Ectodermal cell (in vitro differentiated cells): ENCODE measurements at regions not wholly inside any gene's neighbourhood (a gene's known extent, or its start where the extent isn't known, plus 50 kb on each side); places are given as distances from the start of the nearest gene placed in this dataset.
"Not testable (repeated sequence)": the region's sequence is repeated elsewhere in the genome, so short reads cannot be mapped to it uniquely, and the experiment has no call there.

Experiments used
- H3K27ac ChIP-seq: 2 replicates; pipeline ENCODE4 v1.7.0; 2013; ENCODE audit warnings: mild to moderate bottlenecking, low read depth, low read length; ENCODE audit not compliant: insufficient read depth, poor library complexity, severe bottlenecking
- H3K27me3 ChIP-seq: 2 replicates; pipeline ENCODE4 v1.7.0; 2013; ENCODE audit warnings: mild to moderate bottlenecking, low read length; ENCODE audit not compliant: insufficient read depth, control insufficient read depth, poor library complexity, severe bottlenecking
- H3K36me3 ChIP-seq: one replicate; pipeline ENCODE4 v1.7.0; 2013; ENCODE audit warnings: low read length; ENCODE audit not compliant: control insufficient read depth, insufficient read depth
- H3K4me1 ChIP-seq: one replicate; pipeline ENCODE4 v1.7.0; 2013; ENCODE audit warnings: low read length; ENCODE audit not compliant: control insufficient read depth, insufficient read depth
- H3K4me3 ChIP-seq: 2 replicates; pipeline ENCODE4 v1.7.0; 2013; ENCODE audit warnings: low read depth, low read length, control low read depth; ENCODE audit not compliant: insufficient read depth
- H3K9me3 ChIP-seq: 2 replicates; pipeline ENCODE4 v1.7.0; 2013; ENCODE audit warnings: mild to moderate bottlenecking, low read length, moderate library complexity; ENCODE audit not compliant: control insufficient read depth
- WGBS, 2 experiments: methylation state at CpG; one replicate each; pipeline ENCODE4 v1.1.7; 2013; ENCODE audit warnings: missing lambda C conversion rate in 2 of 2; 5-methylcytosine and 5-hydroxymethylcytosine counted together

DNA sequence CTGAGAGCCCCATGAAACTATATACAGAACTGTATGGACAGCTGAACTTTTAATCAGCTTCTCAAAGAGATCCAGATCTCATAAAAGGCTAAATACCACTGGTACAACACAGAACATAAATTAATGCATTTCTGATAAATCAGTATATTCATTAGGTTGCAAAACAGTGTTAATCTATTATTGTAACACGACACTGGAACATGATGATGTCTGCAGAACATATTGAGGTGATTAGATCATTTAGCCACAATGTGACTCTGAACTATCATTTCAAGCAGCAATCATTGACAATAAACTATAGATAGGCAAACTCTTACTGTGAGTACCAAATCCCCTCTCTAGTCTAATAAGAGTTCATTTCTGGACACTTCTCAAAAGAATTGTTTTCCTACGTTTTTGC lies 50.3 kb downstream of the GASK1B start:
- no peaks in the 10 kb centered on the region for H3K36me3 ChIP-seq
- no peak overlapping the region for H3K27ac ChIP-seq
- WGBS, 2 experiments, result 90% methylated on average over 2 of the region's 2 CpGs; no CpG with 5 or more reads in 1 of the 2 experiments
- H3K4me1 ChIP-seq, result no peaks in the 10 kb centered on the region
- H3K9me3 ChIP-seq, result no peaks in the 10 kb centered on the region
- H3K27me3 ChIP-seq, result no peaks in the 10 kb centered on the region
- H3K4me3 ChIP-seq, result no peak overlapping the region

DNA sequence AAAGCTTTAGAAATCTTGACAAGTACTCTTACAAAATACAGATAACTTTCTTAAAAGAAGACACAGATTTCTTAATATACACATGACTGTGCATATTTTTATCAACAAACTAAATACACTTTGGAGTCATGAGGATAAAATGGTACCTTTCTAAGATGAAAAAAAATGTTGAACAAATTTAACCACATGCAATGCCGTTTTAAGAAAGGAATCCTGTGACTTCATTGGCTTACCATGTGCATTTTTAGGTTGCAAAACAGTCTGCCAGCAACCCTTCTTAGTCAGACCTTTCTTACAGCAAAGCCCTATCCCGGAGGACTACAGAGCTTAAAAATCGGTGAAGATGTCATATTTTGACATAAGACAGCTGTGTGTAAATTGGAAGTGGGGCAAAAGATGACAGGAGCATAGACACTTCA lies 51.7 kb downstream of the GASK1B start:
- Histone ChIP-seq H3K4me1 (no peaks in the 10 kb centered on the region), H3K27ac (no peak overlapping the region), H3K9me3 (no peaks in the 10 kb centered on the region), H3K36me3 (no peaks in the 10 kb centered on the region), H3K27me3 (no peaks in the 10 kb centered on the region), H3K4me3 (no peak overlapping the region)
- 83 to 94% methylated on average over 1 to 3 of the region's 3 CpGs for WGBS, 2 experiments

DNA sequence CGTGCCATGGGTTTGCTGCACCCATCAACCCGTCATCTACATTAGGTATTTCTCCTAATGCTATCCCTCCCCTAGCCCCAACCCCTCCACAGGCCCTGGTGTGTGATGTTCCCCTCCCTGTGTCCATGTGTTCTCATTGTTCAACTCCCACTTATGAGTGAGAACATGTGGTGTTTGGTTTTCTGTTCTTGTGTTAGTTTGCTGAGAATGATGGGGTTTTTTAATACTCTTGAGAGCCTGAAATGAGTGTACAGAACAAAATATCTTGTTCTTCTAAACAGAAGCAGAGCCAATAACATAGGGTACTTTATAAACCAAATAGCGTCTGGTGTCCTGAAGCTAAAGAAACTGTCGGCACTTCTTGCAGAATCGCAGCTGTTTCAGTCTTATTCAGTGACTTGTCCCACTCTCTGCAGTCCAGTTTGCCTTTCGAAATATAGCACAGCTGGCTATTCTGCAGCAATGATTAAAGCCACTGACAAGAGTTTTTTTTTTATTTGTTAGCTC lies 52.1 kb downstream of the GASK1B start:
- WGBS, 2 experiments, result 88 to 90% methylated on average over 6 of the region's 6 CpGs
- not testable (repeated sequence) for H3K36me3 ChIP-seq, H3K27ac ChIP-seq, H3K4me3 ChIP-seq, H3K9me3 ChIP-seq, H3K27me3 ChIP-seq, H3K4me1 ChIP-seq

GRCh38 chr4:158112611-158113010 lies 60.2 kb downstream of the GASK1B start:
- Histone ChIP-seq H3K36me3 (no peaks in the 10 kb centered on the region), H3K9me3 (no peaks in the 10 kb centered on the region), H3K4me3 (no peak overlapping the region), H3K27me3 (no peaks in the 10 kb centered on the region), H3K4me1 (no peaks in the 10 kb centered on the region), H3K27ac (no peak overlapping the region)

DNA sequence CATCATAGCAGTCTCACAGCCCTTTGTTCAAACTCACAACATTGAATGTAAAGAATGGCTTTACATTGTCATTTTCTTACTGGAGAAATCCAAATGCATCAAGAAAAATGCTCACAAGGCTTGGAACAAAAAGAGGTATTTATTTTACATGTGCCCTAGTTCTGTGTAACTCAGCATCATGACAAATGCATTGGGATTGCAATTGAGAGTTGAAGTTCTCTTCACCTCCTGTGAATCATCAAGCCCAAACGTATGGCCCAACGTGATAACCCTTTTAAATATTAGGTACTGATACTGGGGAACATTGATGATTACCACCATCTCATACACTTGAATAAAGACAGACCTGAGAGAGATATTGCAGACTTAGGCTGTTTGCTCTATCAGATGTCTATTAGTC lies 61.6 kb downstream of the GASK1B start:
- no peaks in the 10 kb centered on the region for H3K36me3 ChIP-seq
- no peaks in the 10 kb centered on the region for H3K4me1 ChIP-seq
- H3K4me3 ChIP-seq, result no peak overlapping the region
- no peaks in the 10 kb centered on the region for H3K27me3 ChIP-seq
- no peaks in the 10 kb centered on the region for H3K9me3 ChIP-seq
- H3K27ac ChIP-seq, result no peak overlapping the region
- WGBS, 2 experiments, result 83% methylated on average over 2 of the region's 2 CpGs; no CpG with 5 or more reads in 1 of the 2 experiments

GRCh38 chr4:158102904-158103303 lies 69.9 kb downstream of the GASK1B start:
- Histone ChIP-seq H3K27ac (no peak overlapping the region), H3K4me3 (no peak overlapping the region), H3K27me3 (no peaks in the 10 kb centered on the region), H3K36me3 (no peaks in the 10 kb centered on the region), H3K9me3 (no peaks in the 10 kb centered on the region), H3K4me1 (no peaks in the 10 kb centered on the region)
- 85 to 89% methylated on average over 4 of the region's 4 CpGs for WGBS, 2 experiments

- Histone ChIP-seq H3K4me3 (no peak overlapping the region), H3K9me3 (no peaks in the 10 kb centered on the region), H3K36me3 (no peaks in the 10 kb centered on the region), H3K4me1 (no peaks in the 10 kb centered on the region), H3K27me3 (no peaks in the 10 kb centered on the region), H3K27ac (no peak overlapping the region)
- WGBS, 2 experiments, result 45 to 53% methylated on average over 4 of the region's 4 CpGs
These were observed 73.1 kb downstream of the GASK1B start for GRCh38 chr4:158099686-158100085.

DNA sequence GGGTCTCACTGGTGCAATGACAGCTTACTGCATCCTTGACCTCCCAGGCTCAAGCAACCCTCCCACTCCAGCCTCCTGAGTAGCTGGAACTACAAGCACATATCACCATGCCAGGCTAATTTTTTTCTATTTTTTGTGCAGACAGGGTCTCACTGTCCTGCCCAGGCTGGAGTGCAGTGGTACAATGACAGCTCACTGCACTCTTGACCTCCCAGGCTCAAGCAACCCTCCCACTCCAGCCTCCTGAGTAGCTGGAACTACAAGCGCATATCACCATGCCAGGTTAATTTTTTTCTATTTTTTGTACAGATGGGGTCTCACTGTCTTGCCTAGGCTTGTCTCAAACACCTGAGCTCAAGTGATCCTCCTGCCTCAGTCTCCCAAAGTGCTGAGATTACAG lies 74.0 kb downstream of the GASK1B start:
- no peak overlapping the region for H3K4me3 ChIP-seq
- no peaks in the 10 kb centered on the region for H3K9me3 ChIP-seq
- H3K36me3 ChIP-seq, result no peaks in the 10 kb centered on the region
- no peak overlapping the region for H3K27ac ChIP-seq
- H3K27me3 ChIP-seq, result no peaks in the 10 kb centered on the region
- H3K4me1 ChIP-seq, result no peaks in the 10 kb centered on the region
- WGBS, 2 experiments, result 91 to 92% methylated on average over 1 of the region's 1 CpG

- Histone ChIP-seq H3K27ac (no peak overlapping the region), H3K27me3 (no peaks in the 10 kb centered on the region)
- 91 to 97% methylated on average over 1 of the region's 1 CpG for WGBS, 2 experiments
These were observed 78.3 kb downstream of the GASK1B start for GRCh38 chr4:158094413-158095134.

GRCh38 chr4:158090323-158090722 lies 82.5 kb downstream of the GASK1B start:
- Histone ChIP-seq H3K9me3 (no peaks in the 10 kb centered on the region), H3K27ac (no peak overlapping the region), H3K36me3 (no peaks in the 10 kb centered on the region), H3K4me3 (no peak overlapping the region), H3K4me1 (no peaks in the 10 kb centered on the region), H3K27me3 (no peaks in the 10 kb centered on the region)

More at GRCh38 chr4:158094413-158095134, 78.3 kb downstream of the GASK1B start:
- Histone ChIP-seq H3K9me3 (no peaks in the 10 kb centered on the region), H3K4me3 (no peak overlapping the region), H3K36me3 (no peaks in the 10 kb centered on the region), H3K4me1 (no peaks in the 10 kb centered on the region)
